IMR-90 (cell line): ENCODE measurements at regions not wholly inside any gene's neighbourhood (a gene's known extent, or its start where the extent isn't known, plus 50 kb on each side); places are given as distances from the start of the nearest gene placed in this dataset.

ENCODE experiments used
- ATAC-seq: fragments of 200-7000 bp; cut with Tn5 transposase; 2 replicates; pipeline ENCODE4 v1.9.1; 2020; ENCODE audit warnings: low read depth, mild to moderate bottlenecking, moderate library complexity
- BruUV-seq: library from RNA; stranded (reverse); fragments of 400-500 nt; replicated peaks from 2 replicates; lab custom pipeline; 2021; lab: Mats Ljungman, UMichigan
- CTCF ChIA-PET: fragments of 300-600 bp; formaldehyde crosslinking; extraction: SDS; loops from one replicate; lab custom pipeline; 2021; ENCODE audit warnings: antibody characterized with exemption; lab: Yijun Ruan, JAX
- POLR2A ChIA-PET: fragments of 300-600 bp; sonication (Branson Sonifier 250); formaldehyde crosslinking; loops from one replicate; lab custom pipeline; 2022; ENCODE audit warnings: antibody characterized with exemption; ENCODE audit not compliant: unreplicated experiment; lab: Charles Lee
- DNase-seq: peaks from one replicate; pipeline ENCODE4 v3.0.0; 2013
- H2AFZ ChIP-seq: replicated peaks from 2 replicates; pipeline ENCODE3; 2013; ENCODE audit warnings: low read length, mild to moderate bottlenecking; ENCODE audit not compliant: poor library complexity
- H2AK5ac ChIP-seq: 2 replicates; pipeline ENCODE4 v1.6.1; 2013; ENCODE audit warnings: low read depth, low read length, inconsistent platforms
- H2AK9ac ChIP-seq: replicated peaks from 2 replicates; pipeline ENCODE3; 2013; ENCODE audit warnings: mild to moderate bottlenecking, low read depth, low read length, moderate library complexity; ENCODE audit not compliant: poor library complexity
- H2BK120ac ChIP-seq: 2 replicates; pipeline ENCODE4 v1.6.1; 2013; ENCODE audit warnings: low read depth, low read length, inconsistent platforms
- H2BK15ac ChIP-seq: 3 replicates; pipeline ENCODE4 v1.6.1; 2013; ENCODE audit warnings: low read depth, low read length, inconsistent platforms
- H2BK20ac ChIP-seq: 2 replicates; pipeline ENCODE4 v1.6.1; 2013; ENCODE audit warnings: low read depth, mild to moderate bottlenecking, inconsistent platforms, low read length, moderate library complexity
- H2BK5ac ChIP-seq: 2 replicates; pipeline ENCODE4 v1.6.1; 2013; ENCODE audit warnings: mild to moderate bottlenecking, low read depth, low read length, inconsistent platforms; ENCODE audit not compliant: poor library complexity, severe bottlenecking
- H3K14ac ChIP-seq: replicated peaks from 2 replicates; pipeline ENCODE4 v1.6.1; 2013; ENCODE audit warnings: low read depth, low read length, inconsistent platforms
- H3K18ac ChIP-seq: 2 replicates; pipeline ENCODE4 v1.6.1; 2013; ENCODE audit warnings: low read depth, low read length, control low read depth
- H3K23ac ChIP-seq: 2 replicates; pipeline ENCODE4 v1.6.1; 2013; ENCODE audit warnings: low read depth, low read length, inconsistent platforms
- H3K27ac ChIP-seq: 2 replicates; pipeline ENCODE4 v1.5.1; 2013; ENCODE audit warnings: mild to moderate bottlenecking, control low read depth, low read length; ENCODE audit not compliant: insufficient read depth
- H3K27me3 ChIP-seq: 2 replicates; pipeline ENCODE4 v1.6.1; 2013; ENCODE audit warnings: low read length; ENCODE audit not compliant: control insufficient read depth, insufficient read depth
- H3K36me3 ChIP-seq: 2 replicates; pipeline ENCODE4 v1.6.1; 2013; ENCODE audit warnings: low read length, mixed read lengths; ENCODE audit not compliant: control insufficient read depth, insufficient read depth
- H3K4ac ChIP-seq: 2 replicates; pipeline ENCODE4 v1.6.1; 2013; ENCODE audit warnings: low read depth, low read length, inconsistent platforms
- H3K4me1 ChIP-seq: 2 replicates; pipeline ENCODE4 v1.6.1; 2013; ENCODE audit warnings: low read length, mixed read lengths; ENCODE audit not compliant: control insufficient read depth, insufficient read depth
- H3K4me2 ChIP-seq: 2 replicates; pipeline ENCODE4 v1.6.1; 2013; ENCODE audit warnings: low read depth, mild to moderate bottlenecking, control low read depth, low read length, moderate library complexity
- H3K4me3 ChIP-seq: 2 replicates; pipeline ENCODE4 v1.5.1; 2013; ENCODE audit warnings: low read depth, mild to moderate bottlenecking, control low read depth, low read length, moderate library complexity; ENCODE audit not compliant: insufficient read depth
- H3K56ac ChIP-seq: 2 replicates; pipeline ENCODE4 v1.6.1; 2013; ENCODE audit warnings: low read length, inconsistent platforms; ENCODE audit not compliant: insufficient read depth; ENCODE audit errors: extremely low read depth
- H3K79me1 ChIP-seq, 2 experiments: 2 replicates each; pipeline ENCODE4 v1.6.1; 2013; ENCODE audit warnings: low read length in 2 of 2, inconsistent platforms in 1 of 2, low read depth in 1 of 2
- H3K9ac ChIP-seq: 2 replicates; pipeline ENCODE4 v1.6.1; 2013; ENCODE audit warnings: low read depth, low read length, control low read depth
- H3K9me1 ChIP-seq: 2 replicates; pipeline ENCODE4 v1.6.1; 2013; ENCODE audit warnings: low read length, inconsistent platforms; ENCODE audit not compliant: insufficient read depth
- H3K9me3 ChIP-seq: 2 replicates; pipeline ENCODE4 v1.6.1; 2013; ENCODE audit warnings: low read length; ENCODE audit not compliant: control insufficient read depth, insufficient read depth
- H4K20me1 ChIP-seq: 2 replicates; pipeline ENCODE4 v1.6.1; 2013; ENCODE audit warnings: low read length, inconsistent platforms; ENCODE audit not compliant: insufficient read depth
- H4K5ac ChIP-seq: 2 replicates; pipeline ENCODE4 v1.6.1; 2013; ENCODE audit warnings: mild to moderate bottlenecking, low read depth, low read length, control low read depth
- H4K8ac ChIP-seq, 2 experiments: 2 replicates each; pipeline ENCODE4 v1.6.1; 2013; ENCODE audit warnings: low read depth in 2 of 2, low read length in 2 of 2, control low read depth in 1 of 2, inconsistent platforms in 1 of 2
- H4K91ac ChIP-seq: 2 replicates; pipeline ENCODE4 v1.6.1; 2013; ENCODE audit warnings: low read depth, low read length, inconsistent platforms; ENCODE audit not compliant: insufficient read depth
- ELK1 ChIP-seq: fragments of 150-350 bp; IDR thresholded peaks from 2 replicates; pipeline ENCODE4 v1.6.1; 2016; ENCODE audit warnings: low read depth, mild to moderate bottlenecking, low read length, moderate library complexity, borderline replicate concordance
- MXI1 ChIP-seq: IDR thresholded peaks from 2 replicates; pipeline ENCODE4 v1.6.1; 2012; ENCODE audit warnings: low read depth, mild to moderate bottlenecking, low read length, moderate library complexity, borderline replicate concordance
- POLR2A ChIP-seq: IDR thresholded peaks from 2 replicates; pipeline ENCODE4 v1.6.1; 2012; ENCODE audit warnings: mild to moderate bottlenecking, low read depth, low read length
- WGBS, 2 experiments: methylation state at CpG; one replicate each; pipeline versions ENCODE4 v1.1.5 to v1.1.7; 2013; ENCODE audit warnings: missing lambda C conversion rate in 2 of 2; ENCODE audit not compliant: insufficient read length in 1 of 2; ENCODE audit errors: extremely low coverage in 2 of 2; 5-methylcytosine and 5-hydroxymethylcytosine counted together
- dilution Hi-C: fragments of 300-500 bp; cut with HindIII; formaldehyde crosslinking; loops from one replicate; pipeline ENCODE4 v1.14.3; 2018; ENCODE audit warnings: low sequenced_read_pairs; ENCODE audit not compliant: unreplicated experiment
- in situ Hi-C: fragments of 300-500 bp; cut with MboI; formaldehyde crosslinking; loops from 3 replicates; pipeline ENCODE4 v1.14.3; 2019; ENCODE audit warnings: low sequenced_read_pairs, inconsistent platforms, mixed read lengths
- intact Hi-C: fragments of 100-400 bp; cut with micrococcal nuclease; formaldehyde crosslinking; loops from 2 replicates; pipeline ENCODE4 v1.10.0; 2022

- H4K20me1 ChIP-seq: no peaks in the 10 kb centered on the region
- no CpG with 5 or more reads among the region's 2 CpGs for WGBS, 2 experiments
- ChIA-PET POLR2A (no interaction called here), CTCF (no interaction called here)
- no peak overlapping the region for H3K18ac ChIP-seq
- no peak overlapping the region for H2BK20ac ChIP-seq
- no peak overlapping the region for H2BK5ac ChIP-seq
- BruUV-seq: no TSS peak
- H3K14ac ChIP-seq: no peak overlapping the region
- intact Hi-C loops (no loop called here), dilution Hi-C loops (no loop called here), in situ Hi-C loops (no loop called here)
- H2AFZ ChIP-seq: no peak overlapping the region
- H2AK5ac ChIP-seq: no peak overlapping the region
- TF ChIP-seq MXI1 (no peak), ELK1 (no peak), POLR2A (no peak)
- no peaks in the 10 kb centered on the region for H3K4me1 ChIP-seq
- H3K27me3 ChIP-seq: no peaks in the 10 kb centered on the region
- H3K9me1 ChIP-seq: no peaks in the 10 kb centered on the region
- no peak overlapping the region for H3K23ac ChIP-seq
- H3K36me3 ChIP-seq: no peaks in the 10 kb centered on the region
- no peak overlapping the region for H4K91ac ChIP-seq
- H3K4ac ChIP-seq: no peak overlapping the region
- no peak overlapping the region for H4K5ac ChIP-seq
- no peak overlapping the region for H2BK120ac ChIP-seq
- no peak overlapping the region for H3K4me2 ChIP-seq
- DNase-seq (no peak), ATAC-seq (no peak)
- H3K4me3 ChIP-seq: no peak overlapping the region
- no peaks in the 10 kb centered on the region for H3K79me1 ChIP-seq
- no peaks in the 10 kb centered on the region for H3K9me3 ChIP-seq
- no peak overlapping the region for H3K9ac ChIP-seq
- no peak overlapping the region for H2BK15ac ChIP-seq
- no peak overlapping the region for H2AK9ac ChIP-seq
- no peak overlapping the region for H3K56ac ChIP-seq
- no peak overlapping the region for H4K8ac ChIP-seq
- no peak overlapping the region for H3K27ac ChIP-seq
Observed at GRCh38 chrX:140157143-140157542, 191.8 kb upstream of the CXorf66 start.
